ENCODE measurements at regions not wholly inside any gene's neighbourhood (a gene's known extent, or its start where the extent isn't known, plus 50 kb on each side); places are given as distances from the start of the nearest gene placed in this dataset.

DNA sequence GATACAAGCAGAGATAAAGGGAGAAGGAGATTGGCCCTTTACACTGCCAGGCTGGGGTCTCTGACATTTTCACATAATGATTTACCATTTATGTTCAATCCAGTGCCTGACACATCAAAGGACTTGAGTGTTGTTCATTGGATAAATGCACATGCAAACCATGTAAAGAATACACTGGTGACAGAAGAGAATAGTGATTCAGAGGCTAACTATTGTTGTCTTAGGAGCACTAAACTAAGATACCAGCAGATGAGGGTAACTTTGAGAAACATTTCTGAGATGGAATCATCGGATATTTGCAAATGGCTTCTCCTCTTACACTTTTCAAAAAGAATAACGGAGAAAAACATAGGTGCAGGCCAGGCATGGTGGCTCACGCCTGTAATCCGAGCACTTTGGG is 67.3 kb upstream of the HHIP start:
- FAIRE-seq (no peak), ATAC-seq (no peak)

More for the DNA sequence above, 67.3 kb upstream of the HHIP start:
- in situ Hi-C loops (cut with MboI), result no loop called here
- no peak for TF ChIP-seq ETS2 (tag; IDR thresholded peaks at IDR 0.05; ENCODE audit: borderline replicate concordance, poor library complexity, severe bottlenecking)
- TF ChIP-seq CUX1 (CRISPR knock-in tag; IDR thresholded peaks at IDR 0.05), result no peak
- no peak for TF ChIP-seq CBFA2T3 (IDR thresholded peaks at IDR 0.05)
- POLR2A ChIA-PET, result no interaction called here
- CTCF ChIA-PET (ENCODE audit: low intra/inter-chr PET ratio), result no interaction called here
- no peak overlapping the region for H3K27ac ChIP-seq (ENCODE audit: extremely low read depth, low read depth, low read length)
- H3K9me3 ChIP-seq (replicated peaks; ENCODE audit: control insufficient read depth, insufficient read depth, low read depth, low read length), result no peaks in the 10 kb centered on the region
- no peaks in the 10 kb centered on the region for H4K20me1 ChIP-seq (replicated peaks; ENCODE audit: control insufficient read depth, insufficient read depth, low read length)
- H3K36me3 ChIP-seq (ENCODE audit: control insufficient read depth, insufficient read depth, low read length), result no peaks in the 10 kb centered on the region
- H3K27me3 ChIP-seq (ENCODE audit: control insufficient read depth in 2 of 2, insufficient read depth in 2 of 2, low read length in 2 of 2), result no peaks in the 10 kb centered on the region
- 0% methylated on average over 4 of the region's 4 CpGs for WGBS (ENCODE audit: insufficient coverage, low coverage, missing lambda C conversion rate)
- H3K79me2 ChIP-seq (ENCODE audit: control insufficient read depth, insufficient read depth, low read length), result no peaks in the 10 kb centered on the region
- no peak for DNase-seq (ENCODE audit: extremely low read depth in 1 of 4, low spot score in 3 of 4)
- no peaks in the 10 kb centered on the region for H3K9me1 ChIP-seq (ENCODE audit: control insufficient read depth, insufficient read depth, low read length)
- H3K4me3 ChIP-seq, result no peak overlapping the region
- no peak overlapping the region for H3K4me2 ChIP-seq (ENCODE audit: insufficient read depth, low read length)
- no peak overlapping the region for H2AFZ ChIP-seq (ENCODE audit: low read depth, low read length)
- H3K4me1 ChIP-seq (replicated peaks in 1 of 2; ENCODE audit: control insufficient read depth in 2 of 2, insufficient read depth in 2 of 2, low read length in 2 of 2), result no peaks in the 10 kb centered on the region
- BruUV-seq (replicated peaks), result no TSS peak
- no peak overlapping the region for H3K9ac ChIP-seq (ENCODE audit: insufficient read depth in 1 of 2, low read depth in 2 of 2, low read length in 2 of 2)
- intact Hi-C loops (cut with micrococcal nuclease), result no loop called here
